NAMALWA (cell line): ENCODE measurements at regions not wholly inside any gene's neighbourhood (a gene's known extent, or its start where the extent isn't known, plus 50 kb on each side); places are given as distances from the start of the nearest gene placed in this dataset.
A peak's percentile ranks its signal among the peaks of the same experiment; 100 is the strongest.
"Not testable (repeated sequence)": the region's sequence is repeated elsewhere in the genome, so short reads cannot be mapped to it uniquely, and the experiment has no call there.

Experiments
- DNase-seq: peaks from one replicate; pipeline ENCODE4 v3.0.0-alpha.2; 2015; ENCODE audit warnings: low spot score

DNA sequence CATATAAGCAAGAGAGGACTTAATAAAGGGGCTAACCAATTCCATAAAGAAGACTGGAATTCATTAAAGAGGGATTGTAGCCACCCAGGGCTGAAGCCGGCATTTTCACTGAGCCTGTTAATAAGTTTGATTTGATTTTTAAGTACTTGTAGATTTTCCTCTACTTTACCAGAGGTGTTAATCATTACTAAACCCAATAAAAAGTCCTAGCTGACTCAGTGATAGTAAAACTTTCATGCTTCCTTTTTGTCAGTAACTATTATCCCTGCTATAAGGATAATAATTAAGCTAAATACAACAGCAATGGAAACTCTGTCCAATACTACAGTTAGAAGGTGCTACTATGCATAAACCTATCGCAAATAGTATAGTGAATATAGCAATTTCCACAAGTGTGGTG, 260.2 kb downstream of the CEMIP2 start:
- not testable (repeated sequence) for DNase-seq

DNA sequence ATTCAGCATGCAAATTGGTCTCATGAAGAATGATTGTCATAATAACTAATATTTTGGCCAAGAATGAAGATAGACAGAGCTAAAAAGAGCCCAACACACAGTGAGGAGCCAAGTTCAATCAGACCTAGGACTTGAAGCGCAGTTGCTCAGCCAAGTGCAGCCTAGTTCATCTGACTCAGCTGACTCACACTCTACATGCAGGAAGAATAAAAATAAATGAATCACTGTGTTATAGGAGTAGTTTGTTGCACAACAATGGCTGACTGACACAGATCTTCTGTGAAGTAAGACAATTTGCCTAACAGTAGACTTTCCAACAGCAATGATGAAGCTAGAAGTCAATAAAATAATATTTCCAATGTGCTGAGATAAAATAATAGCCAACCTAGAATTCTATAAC, 261.5 kb downstream of the CEMIP2 start:
- DNase-seq, result no peak

DNA sequence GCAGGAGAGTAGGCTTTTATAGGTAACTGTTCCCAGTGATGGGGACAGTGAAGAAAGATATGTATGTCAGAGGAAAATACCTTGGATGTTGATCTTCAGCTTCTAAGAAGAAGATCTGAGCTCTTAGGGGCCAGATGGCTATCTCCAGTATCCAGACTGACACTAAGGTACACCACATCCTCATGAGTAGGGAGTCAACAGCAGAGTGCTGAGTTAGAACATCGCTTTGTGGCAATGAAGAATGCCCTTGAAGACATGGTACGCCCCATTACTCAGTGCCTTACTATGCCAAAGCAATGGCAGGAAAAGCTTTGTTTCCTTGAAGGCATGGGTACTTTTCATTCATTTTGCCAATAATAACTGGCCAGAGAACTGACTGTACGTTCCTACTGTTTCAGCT, 263.7 kb downstream of the CEMIP2 start:
- DNase-seq, result no peak

DNA sequence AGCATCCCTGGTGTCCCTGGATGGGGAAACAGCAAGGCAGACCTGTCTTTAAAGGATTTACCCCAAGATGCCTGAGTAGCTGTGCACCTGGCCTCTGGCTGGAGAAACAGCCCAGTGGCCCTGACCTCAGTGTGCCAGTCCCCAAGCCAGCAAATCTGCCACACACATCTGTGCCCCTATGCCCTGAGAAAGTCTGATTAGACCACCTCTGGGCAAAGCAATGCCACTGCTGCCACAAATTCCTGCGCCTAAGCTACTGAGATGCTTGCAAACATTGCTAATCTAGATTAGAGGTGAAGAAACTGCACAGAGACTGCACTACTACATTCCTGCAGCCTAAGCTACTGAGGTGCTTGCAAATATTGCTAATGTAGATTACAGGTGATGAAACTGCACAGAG, 269.6 kb downstream of the CEMIP2 start:
- no peak for DNase-seq

DNA sequence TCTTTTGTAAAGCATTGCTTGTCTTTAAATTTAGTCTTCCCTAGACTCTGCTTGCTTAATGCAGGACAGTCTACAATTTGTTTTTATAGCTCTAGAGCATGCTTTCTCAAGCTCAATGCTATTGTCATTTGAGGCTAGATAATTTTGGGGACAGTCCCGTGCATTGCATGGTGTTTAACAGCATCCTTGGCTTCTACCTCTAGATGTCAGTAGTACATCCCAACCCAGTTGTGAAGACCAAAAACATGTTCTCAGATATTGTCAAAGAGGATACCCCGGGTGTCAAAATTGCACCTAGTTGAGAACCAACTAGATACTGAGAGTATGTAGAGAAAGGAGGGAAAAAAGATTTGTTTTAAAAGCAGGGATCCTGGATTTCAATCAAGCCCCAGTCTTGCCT, 277.5 kb downstream of the CEMIP2 start:
- DNase-seq, result peak; percentile 24

DNA sequence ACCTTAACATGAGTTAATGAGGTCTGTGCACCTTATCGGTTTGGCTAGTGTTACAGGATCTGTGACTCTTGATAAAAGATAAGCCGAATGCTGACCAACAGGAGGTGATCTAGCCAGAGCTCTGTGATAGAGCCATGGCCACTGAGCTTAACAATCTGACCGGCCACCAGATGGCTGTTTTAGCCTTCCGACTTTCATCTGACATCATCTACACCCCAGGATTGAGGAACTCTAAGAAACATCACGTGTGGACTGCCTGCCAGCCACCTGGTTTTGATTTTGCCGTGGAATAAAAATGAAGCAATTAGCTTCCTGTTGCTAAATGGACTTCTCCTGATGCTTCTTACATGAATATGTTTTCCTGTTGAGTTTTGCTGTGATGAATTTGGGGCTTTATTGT, 281.3 kb downstream of the CEMIP2 start:
- DNase-seq, result no peak

DNA sequence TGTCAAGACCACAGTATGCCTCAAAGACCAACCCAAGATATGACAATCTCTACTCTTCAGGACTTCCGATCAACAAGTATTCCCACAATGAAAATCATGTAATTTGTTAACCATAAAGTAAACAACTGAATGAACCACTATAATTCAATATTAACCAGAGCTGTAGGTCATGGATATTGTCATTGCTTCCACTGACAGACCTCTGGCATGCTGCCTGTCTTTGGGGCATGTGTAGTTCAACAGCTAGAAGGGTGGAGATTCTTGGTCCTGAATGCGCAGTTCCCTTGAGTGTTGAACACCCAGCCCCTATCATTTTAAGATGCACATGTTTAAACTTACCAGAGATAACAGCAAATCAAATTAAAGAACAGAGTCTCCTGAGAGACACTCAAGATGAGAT, 283.0 kb downstream of the CEMIP2 start:
- DNase-seq, result no peak

DNA sequence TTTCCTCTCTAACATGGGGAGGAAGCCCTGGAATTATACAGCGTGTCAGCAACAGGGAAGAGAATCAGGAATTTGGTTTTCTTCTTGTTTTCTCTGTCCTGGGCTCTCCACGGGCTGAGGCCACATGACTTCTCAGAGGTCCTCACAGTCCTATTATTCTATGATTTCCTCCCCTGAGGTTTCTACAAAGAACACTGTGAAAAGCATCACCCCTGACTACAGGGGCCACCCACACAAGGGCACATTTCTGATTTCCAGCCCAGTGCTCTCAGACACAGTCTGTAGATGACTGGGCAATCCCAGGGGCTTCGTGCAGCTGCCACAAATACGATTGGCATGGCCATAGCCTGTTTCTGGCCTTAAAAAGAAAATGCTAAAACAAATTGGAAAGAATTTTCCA, 284.9 kb downstream of the CEMIP2 start:
- no peak for DNase-seq

DNA sequence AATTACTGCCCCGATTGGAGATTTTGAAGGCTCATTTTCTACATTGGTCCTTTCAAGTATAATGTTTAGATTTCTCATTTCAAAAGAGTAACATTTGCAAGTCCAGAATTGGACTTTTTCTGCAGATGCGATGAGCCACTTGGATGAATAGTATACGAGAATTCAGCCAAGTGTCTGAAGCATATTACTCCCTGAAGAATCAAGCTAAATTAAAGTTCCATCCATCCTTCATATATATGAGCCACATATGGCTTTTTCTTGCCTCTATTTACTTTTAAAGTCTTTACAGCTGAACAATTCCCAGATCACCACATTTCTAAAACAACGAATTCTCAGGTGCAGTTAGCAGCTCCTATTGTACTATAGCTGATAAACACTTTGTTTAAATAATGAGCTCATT, 288.7 kb downstream of the CEMIP2 start:
- no peak for DNase-seq

DNA sequence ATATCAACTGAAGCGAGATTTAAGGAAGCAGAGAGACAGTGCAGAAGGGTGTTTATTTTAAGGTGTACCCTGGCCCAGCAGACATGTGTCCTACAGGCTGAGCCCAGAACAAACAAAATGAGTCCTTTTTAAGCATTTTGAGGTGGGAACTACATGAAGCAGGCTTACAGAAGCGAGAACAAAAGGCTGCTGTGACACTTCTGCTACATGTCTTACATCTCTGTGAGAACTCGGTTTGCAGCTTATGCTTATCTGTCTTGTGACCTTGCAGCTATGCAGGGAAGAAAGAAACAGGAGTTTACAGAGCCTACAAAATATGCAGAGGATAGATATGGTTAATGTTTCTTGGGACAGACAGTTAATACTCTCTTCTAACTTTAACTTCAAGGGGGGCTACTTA, 295.9 kb downstream of the CEMIP2 start:
- no peak for DNase-seq

DNA sequence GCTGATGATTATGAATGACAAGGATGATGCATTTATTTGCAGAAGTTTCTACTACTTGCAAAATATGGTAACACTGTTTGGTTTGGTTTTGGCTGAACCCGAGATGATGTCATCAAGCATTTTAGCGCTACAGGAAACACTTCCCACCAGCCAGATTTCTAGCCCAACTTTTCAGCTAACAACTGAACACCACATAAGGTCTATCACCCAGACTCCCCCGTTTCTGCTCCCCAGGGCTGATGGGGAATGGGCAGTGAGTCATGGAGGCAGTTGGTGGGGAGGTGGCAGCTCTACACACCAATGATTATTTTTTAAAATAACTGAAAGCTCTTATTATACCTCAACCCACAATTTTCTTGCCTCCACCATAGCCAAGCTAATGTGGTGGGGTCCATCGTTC, 302.9 kb downstream of the CEMIP2 start:
- no peak for DNase-seq

DNA sequence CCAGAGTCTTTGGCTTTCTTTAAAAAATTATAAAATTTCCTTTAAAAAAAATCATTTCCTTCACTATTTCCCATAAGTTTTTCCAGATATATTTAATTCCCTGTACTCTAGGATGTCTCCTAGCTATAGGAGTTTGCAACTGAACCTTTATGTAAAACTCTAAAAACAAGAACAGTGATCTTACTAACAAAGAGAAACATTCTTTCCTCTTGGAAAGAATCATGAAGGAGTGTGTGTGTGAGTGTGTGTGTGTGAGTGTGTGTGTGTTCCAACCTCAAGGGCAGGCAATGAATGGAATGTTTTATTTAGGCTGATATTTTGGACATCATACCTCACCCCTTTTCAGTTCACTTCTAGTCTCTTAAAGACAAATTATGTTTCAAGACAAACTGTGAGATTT, 309.2 kb downstream of the CEMIP2 start:
- no peak for DNase-seq

DNA sequence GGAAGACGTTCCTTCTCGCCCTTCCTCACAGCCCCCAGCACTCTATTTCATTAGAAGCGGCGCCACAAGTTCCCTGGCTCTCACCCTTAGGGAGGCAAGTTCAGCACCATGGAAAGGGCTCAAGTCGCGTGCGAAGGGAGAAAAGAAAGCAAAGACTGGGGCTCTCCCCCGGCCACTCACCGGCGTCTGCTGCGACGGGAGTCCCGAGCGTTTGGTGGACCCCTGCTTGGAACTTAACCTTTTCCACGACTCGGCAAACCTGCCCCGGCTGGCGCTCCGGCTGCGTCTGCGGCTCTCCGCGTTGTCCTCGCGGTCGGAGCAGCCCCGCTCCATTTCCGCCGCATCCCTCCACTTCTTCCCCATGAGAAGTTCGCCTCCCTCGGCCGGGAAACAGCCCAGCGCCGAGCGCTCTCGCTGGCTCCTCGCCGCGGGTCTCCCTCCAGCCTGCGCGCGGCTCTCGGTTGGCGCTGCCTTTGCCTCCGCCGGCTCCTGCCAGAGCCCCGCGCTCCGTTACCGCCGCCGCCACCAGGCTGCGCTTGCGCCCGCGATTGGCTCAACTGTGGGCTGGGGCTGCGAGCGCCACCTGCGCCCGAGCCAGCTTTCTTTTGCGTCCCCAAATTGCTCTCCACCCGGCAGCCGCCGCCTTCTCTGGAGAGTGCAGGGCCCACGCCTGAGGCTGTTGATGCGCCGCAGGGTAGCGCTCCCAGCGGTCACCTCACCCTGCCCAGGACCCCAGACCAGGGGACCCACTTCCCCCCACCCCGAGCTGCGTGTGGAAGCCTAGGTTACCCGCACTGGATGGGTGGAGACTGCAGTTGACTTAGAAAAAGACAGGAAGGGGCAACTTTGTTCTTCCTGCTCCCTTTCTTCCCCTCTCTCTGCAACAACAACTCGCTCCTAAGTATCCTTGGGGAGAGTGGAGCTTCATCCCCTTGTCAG, 321.6 kb downstream of the CEMIP2 start:
- DNase-seq, result no peak

DNA sequence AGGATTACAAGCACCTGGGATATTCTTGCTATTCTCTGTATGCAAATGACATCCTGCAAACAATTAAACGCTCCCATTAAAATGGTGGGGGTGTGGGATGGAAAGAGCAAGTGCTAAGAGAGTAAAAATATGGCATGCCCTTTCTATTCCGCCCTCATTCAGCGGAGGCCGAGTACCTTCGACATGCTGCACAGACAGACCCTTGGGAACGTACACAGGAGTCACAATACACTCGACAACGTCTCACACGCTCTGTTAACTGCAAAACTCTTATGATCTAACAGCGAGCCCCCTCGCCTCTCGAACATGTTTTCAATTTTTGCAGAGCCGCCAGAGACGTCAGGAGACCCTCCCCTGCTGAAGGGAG, 322.2 kb downstream of the CEMIP2 start:
- DNase-seq, result no peak

DNA sequence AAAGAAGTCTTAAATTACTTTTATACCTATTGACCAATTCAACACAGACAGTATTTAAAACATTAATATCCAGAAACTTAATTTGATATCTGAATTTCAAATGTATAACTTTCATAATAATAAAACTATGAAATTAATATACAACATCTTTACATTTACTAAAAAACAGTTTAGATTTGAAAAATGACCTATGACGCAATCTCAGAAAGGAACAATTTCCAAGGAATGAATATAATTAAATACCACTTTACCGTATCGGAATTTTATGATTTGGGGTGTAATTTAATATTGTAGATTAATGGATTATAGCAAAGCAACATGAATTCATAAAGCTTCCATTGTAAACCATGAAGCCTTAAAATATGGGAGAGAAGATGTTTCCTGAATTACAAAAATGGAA, 321.5 kb upstream of the TRPM3 start:
- DNase-seq, result no peak

DNA sequence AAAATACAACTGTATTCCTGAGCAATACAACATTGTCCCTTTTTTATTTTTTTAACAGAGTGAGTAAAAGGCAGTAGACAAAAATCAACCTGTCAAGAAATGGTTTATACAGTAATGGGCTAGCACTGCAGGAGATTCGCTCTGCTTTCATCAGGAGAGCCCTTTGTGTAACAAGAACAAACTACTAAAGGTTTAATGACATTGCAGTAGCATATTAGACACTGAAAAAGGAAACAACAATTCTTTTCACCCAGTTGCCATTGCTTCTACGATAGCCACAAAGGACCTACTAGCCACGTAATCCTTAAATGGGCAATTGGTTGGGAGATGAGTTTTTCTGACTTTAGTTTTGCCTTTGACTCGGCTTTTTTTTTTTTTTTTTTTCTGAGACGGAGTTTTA, 319.8 kb upstream of the TRPM3 start:
- DNase-seq, result no peak

DNA sequence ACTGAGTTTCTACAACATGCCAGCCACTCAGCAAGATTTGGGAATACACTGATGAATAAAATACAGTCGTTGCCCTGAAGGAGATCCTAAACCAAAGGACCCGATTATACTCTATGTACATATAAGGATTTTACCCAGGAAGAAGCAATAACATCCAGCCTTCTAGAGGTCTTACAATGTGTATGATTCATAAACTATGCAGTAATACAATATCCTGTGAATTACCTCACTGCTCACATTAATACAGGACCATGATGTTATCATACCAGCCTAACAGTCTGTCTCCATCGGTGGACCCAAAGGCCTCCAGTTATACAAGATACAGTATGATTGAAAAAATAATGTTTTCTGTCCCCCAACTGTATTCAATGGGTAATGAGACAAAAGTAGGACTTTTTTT, 310.5 kb upstream of the TRPM3 start:
- no peak for DNase-seq

DNA sequence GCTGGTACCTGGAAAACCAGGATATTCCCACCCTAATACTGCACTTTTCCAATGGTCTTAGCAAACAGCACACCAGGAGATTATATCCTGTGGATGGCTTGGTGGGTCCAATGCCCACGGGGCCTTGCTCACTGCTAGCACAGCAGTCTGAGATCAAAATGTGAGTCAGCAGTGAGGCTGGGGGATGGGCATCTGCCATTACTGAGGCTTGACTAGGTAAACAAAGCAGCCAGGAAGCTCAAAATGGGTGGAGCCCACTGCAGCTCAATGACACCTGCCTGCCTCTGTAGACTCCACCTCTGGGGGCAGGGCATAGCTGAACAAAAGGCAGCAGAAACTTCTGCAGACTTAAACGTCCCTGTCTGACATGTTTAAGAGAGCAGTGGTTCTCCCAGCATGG, 285.9 kb upstream of the TRPM3 start:
- DNase-seq, result not testable (repeated sequence)

DNA sequence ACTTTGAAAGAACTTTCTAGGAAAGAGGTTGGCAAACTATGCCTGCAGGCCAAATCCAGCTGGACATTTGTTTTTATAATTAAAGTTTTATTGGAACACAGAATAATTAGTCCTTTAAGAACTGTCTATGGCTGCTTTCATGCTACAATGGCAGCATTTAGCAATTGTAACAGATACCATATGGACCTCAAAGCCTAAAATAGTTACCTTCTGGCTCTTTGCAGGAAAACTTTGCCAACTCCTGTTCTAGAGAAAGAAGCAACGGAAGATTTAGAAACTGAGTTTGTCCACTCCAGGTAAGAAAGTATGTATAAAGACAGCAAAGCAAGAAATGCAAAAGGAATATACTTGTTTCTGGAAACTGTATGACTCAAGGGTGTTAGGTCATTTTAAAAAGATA, 281.7 kb upstream of the TRPM3 start:
- no peak for DNase-seq

DNA sequence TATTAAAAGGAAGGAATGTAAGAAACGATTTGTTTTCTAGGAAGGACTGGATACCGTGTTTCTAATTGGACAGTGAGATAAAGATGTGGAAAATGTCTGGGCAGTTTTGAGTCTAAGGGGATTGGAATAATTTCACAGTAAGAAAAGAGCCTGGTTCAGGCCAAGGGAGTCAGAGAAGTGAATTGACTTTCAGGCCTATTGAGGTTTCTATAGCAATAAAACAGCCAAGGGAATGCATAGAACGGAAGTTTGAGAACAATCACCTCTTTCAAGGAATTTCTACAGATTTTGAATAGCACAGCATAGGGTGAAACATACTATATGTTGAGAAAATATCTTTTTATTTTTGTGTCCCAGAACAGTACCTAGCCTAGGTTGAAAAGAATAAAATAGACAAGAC, 271.6 kb upstream of the TRPM3 start:
- DNase-seq, result no peak

DNA sequence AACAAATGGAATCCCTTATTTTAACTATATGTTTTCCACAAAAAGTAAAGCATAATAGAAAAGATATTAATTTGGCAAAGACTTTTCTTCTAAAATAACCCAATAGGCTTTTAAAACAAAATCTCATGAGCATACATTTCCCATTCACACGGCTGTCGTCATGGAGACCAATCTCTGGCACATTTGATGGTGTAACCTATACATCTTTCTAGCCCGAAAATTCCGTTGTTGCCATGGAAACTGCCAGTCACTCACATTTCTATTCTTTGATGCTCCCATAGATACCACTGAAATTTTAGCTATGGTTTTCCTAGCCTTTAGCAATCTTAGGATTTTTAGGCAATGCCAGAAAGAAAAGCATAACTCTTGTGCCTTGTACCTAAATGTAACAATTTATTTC, 262.9 kb upstream of the TRPM3 start:
- no peak for DNase-seq

DNA sequence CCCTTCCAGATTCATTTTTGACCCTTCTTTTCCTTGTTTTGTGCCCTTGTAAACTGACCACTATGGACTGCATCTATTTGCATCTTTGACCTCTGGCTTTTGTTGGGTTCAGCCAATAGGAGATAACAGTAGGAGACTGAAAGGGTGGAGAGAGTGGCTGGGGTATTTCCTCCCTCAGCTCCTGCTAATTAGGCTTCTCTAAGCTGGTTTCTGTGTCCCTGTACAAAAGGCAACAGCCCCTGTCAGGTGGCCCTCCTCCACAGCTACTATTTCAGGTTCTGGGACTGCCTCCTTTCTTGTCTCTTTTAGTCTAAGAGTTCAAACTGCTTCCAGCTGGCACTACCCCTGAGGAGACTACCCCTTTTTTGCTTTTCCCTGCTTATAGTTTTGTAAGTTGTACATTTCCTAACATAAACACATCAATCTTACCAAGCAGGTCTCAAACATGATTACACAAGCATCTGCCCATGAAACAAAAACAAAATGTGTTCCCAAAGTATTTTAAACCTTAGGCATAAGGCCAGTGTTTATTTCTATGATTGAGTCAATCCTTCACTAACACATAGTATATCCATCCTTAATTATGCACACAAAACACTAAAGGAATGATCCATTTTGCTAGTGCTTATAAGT, 262.0 kb upstream of the TRPM3 start:
- DNase-seq, result no peak

DNA sequence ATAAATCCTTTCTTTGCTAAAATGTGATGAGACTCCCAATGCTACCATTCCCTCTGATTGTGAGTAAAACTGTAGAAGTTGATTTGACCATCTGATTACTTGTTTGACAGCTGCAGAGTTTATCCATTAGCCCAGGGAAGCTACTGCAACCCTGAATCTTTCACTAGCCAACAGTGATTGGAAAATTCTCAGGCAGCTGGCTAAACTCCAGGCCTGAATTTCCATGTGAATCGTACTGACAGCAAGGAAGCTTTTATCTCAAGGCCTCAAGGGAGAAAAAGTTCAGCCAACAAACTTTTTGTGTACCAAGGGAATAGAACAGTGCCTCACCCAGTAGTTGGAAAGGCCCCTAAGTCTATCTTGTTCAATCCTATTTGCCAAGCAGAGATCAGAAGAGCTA, 246.7 kb upstream of the TRPM3 start:
- DNase-seq, result no peak
